Hepatocyte (in vitro differentiated cells): ENCODE measurements at regions not wholly inside any gene's neighbourhood (a gene's known extent, or its start where the extent isn't known, plus 50 kb on each side); places are given as distances from the start of the nearest gene placed in this dataset.

Experiments
- DNase-seq: peaks from one replicate; pipeline ENCODE4 v3.0.0-alpha.2; 2016; ENCODE audit warnings: low spot score
- H2AFZ ChIP-seq: fragments of 200-600 bp; sonication (generic); 2 replicates; pipeline ENCODE4 v1.6.0; 2016; ENCODE audit warnings: antibody characterized with exemption, mild to moderate bottlenecking
- H3K27ac ChIP-seq: fragments of 200-600 bp; sonication (generic); 2 replicates; pipeline ENCODE4 v1.5.1; 2016; ENCODE audit warnings: mild to moderate bottlenecking
- H3K27me3 ChIP-seq: fragments of 200-600 bp; sonication (generic); 2 replicates; pipeline ENCODE4 v1.6.1; 2016
- H3K36me3 ChIP-seq: fragments of 200-600 bp; sonication (generic); replicated peaks from 2 replicates; pipeline ENCODE4 v1.5.1; 2016; ENCODE audit warnings: low read depth; ENCODE audit not compliant: insufficient read depth
- H3K4me1 ChIP-seq: fragments of 200-600 bp; sonication (generic); 2 replicates; pipeline ENCODE4 v1.5.1; 2016; ENCODE audit warnings: mild to moderate bottlenecking, moderate library complexity; ENCODE audit not compliant: insufficient read depth
- H3K4me2 ChIP-seq: fragments of 200-600 bp; sonication (generic); 2 replicates; pipeline ENCODE4 v1.6.0; 2016
- H3K4me3 ChIP-seq: fragments of 200-600 bp; sonication (generic); 2 replicates; pipeline ENCODE4 v1.5.1; 2016; ENCODE audit warnings: mild to moderate bottlenecking
- H3K79me2 ChIP-seq: fragments of 200-600 bp; sonication (generic); 2 replicates; pipeline ENCODE4 v1.6.0; 2017; ENCODE audit warnings: mild to moderate bottlenecking
- H3K9me2 ChIP-seq: fragments of 200-600 bp; sonication (generic); replicated peaks from 2 replicates; pipeline ENCODE4 v1.6.0; 2017; ENCODE audit warnings: mild to moderate bottlenecking; ENCODE audit not compliant: insufficient read depth
- H3K9me3 ChIP-seq: fragments of 200-600 bp; sonication (generic); 2 replicates; pipeline ENCODE4 v1.5.1; 2016; ENCODE audit warnings: low read depth, mild to moderate bottlenecking
- H4K20me1 ChIP-seq: fragments of 200-600 bp; sonication (generic); 2 replicates; pipeline ENCODE4 v1.6.0; 2016; ENCODE audit warnings: mild to moderate bottlenecking; ENCODE audit not compliant: insufficient read depth, poor library complexity, severe bottlenecking
- EZH2 ChIP-seq: fragments of 200-600 bp; sonication (generic); IDR thresholded peaks from 2 replicates; pipeline ENCODE4 v1.6.1; 2016; ENCODE audit warnings: antibody characterized with exemption, mild to moderate bottlenecking, borderline replicate concordance
- EZH2phosphoT487 ChIP-seq: fragments of 200-600 bp; sonication (generic); IDR thresholded peaks from one replicate; pipeline ENCODE4 v1.6.1; 2018; ENCODE audit warnings: antibody characterized with exemption, mild to moderate bottlenecking, low read depth, moderate library complexity; ENCODE audit not compliant: unreplicated experiment, severe bottlenecking
- WGBS: methylation state at CpG from one replicate; pipeline ENCODE4 v1.1.6; 2016; ENCODE audit warnings: low lambda C conversion rate; ENCODE audit errors: missing lambda C conversion rate; 5-methylcytosine and 5-hydroxymethylcytosine counted together
- TF ChIP-seq, protein P1 (sequence below): fragments of 200-600 bp; sonication (generic); IDR thresholded peaks from 2 replicates; pipeline ENCODE4 v1.5.1; 2016; ENCODE audit warnings: antibody characterized with exemption, mild to moderate bottlenecking; ENCODE audit not compliant: poor library complexity

GRCh38 chr21:32914424-32915039 is 111.2 kb upstream of the OLIG2 start:
- no peak overlapping the region for H3K27ac ChIP-seq
- no peaks in the 10 kb centered on the region for H3K9me2 ChIP-seq
- no peaks in the 10 kb centered on the region for H3K9me3 ChIP-seq
- 67% methylated on average over 3 of the region's 3 CpGs for WGBS
- H2AFZ ChIP-seq, result no peak overlapping the region
- H3K4me2 ChIP-seq, result no peak overlapping the region
- TF ChIP-seq, protein P1, sequence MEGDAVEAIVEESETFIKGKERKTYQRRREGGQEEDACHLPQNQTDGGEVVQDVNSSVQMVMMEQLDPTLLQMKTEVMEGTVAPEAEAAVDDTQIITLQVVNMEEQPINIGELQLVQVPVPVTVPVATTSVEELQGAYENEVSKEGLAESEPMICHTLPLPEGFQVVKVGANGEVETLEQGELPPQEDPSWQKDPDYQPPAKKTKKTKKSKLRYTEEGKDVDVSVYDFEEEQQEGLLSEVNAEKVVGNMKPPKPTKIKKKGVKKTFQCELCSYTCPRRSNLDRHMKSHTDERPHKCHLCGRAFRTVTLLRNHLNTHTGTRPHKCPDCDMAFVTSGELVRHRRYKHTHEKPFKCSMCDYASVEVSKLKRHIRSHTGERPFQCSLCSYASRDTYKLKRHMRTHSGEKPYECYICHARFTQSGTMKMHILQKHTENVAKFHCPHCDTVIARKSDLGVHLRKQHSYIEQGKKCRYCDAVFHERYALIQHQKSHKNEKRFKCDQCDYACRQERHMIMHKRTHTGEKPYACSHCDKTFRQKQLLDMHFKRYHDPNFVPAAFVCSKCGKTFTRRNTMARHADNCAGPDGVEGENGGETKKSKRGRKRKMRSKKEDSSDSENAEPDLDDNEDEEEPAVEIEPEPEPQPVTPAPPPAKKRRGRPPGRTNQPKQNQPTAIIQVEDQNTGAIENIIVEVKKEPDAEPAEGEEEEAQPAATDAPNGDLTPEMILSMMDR, result no peak
- TF ChIP-seq EZH2phosphoT487, result no peak
- no peak for TF ChIP-seq EZH2
- DNase-seq, result no peak
- H3K36me3 ChIP-seq, result no peaks in the 10 kb centered on the region
- no peaks in the 10 kb centered on the region for H3K4me1 ChIP-seq
- H3K4me3 ChIP-seq, result no peak overlapping the region
- no peaks in the 10 kb centered on the region for H4K20me1 ChIP-seq
- H3K79me2 ChIP-seq, result no peaks in the 10 kb centered on the region
- H3K27me3 ChIP-seq, result no peaks in the 10 kb centered on the region

GRCh38 chr21:32915099-32915498 is 110.6 kb upstream of the OLIG2 start:
- DNase-seq, result no peak
- H4K20me1 ChIP-seq, result no peaks in the 10 kb centered on the region
- H3K9me3 ChIP-seq, result no peaks in the 10 kb centered on the region
- WGBS, result 68% methylated on average over 1 of the region's 1 CpG
- H2AFZ ChIP-seq, result no peak overlapping the region
- H3K9me2 ChIP-seq, result no peaks in the 10 kb centered on the region
- no peak overlapping the region for H3K27ac ChIP-seq
- no peaks in the 10 kb centered on the region for H3K4me1 ChIP-seq
- H3K79me2 ChIP-seq, result no peaks in the 10 kb centered on the region
- H3K36me3 ChIP-seq, result no peaks in the 10 kb centered on the region
- no peak overlapping the region for H3K4me3 ChIP-seq
- H3K27me3 ChIP-seq, result no peaks in the 10 kb centered on the region
- TF ChIP-seq EZH2, result no peak
- TF ChIP-seq, protein P1, result no peak
- no peak for TF ChIP-seq EZH2phosphoT487
- H3K4me2 ChIP-seq, result no peak overlapping the region

GRCh38 chr21:32916088-32916487 is 109.6 kb upstream of the OLIG2 start:
- Histone ChIP-seq H3K79me2 (no peaks in the 10 kb centered on the region), H3K4me2 (no peak overlapping the region), H3K4me3 (no peak overlapping the region), H3K4me1 (no peaks in the 10 kb centered on the region), H3K9me3 (no peaks in the 10 kb centered on the region), H3K36me3 (no peaks in the 10 kb centered on the region), H2AFZ (no peak overlapping the region), H3K9me2 (no peaks in the 10 kb centered on the region), H3K27me3 (no peaks in the 10 kb centered on the region), H4K20me1 (no peaks in the 10 kb centered on the region), H3K27ac (no peak overlapping the region)
- TF ChIP-seq EZH2phosphoT487 (no peak), EZH2 (no peak)
- TF ChIP-seq, protein P1, result no peak
- no peak for DNase-seq
- 100% methylated on average over 1 of the region's 1 CpG for WGBS
